HT-29 (cell line): ENCODE measurements at regions not wholly inside any gene's neighbourhood (a gene's known extent, or its start where the extent isn't known, plus 50 kb on each side); places are given as distances from the start of the nearest gene placed in this dataset.
A peak's percentile ranks its signal among the peaks of the same experiment; 100 is the strongest.
"Not testable (repeated sequence)": the region's sequence is repeated elsewhere in the genome, so short reads cannot be mapped to it uniquely, and the experiment has no call there.

Experiments
- DNase-seq: peaks from one replicate; pipeline ENCODE4 v3.0.0-alpha.2; 2015; ENCODE audit warnings: low spot score

DNA sequence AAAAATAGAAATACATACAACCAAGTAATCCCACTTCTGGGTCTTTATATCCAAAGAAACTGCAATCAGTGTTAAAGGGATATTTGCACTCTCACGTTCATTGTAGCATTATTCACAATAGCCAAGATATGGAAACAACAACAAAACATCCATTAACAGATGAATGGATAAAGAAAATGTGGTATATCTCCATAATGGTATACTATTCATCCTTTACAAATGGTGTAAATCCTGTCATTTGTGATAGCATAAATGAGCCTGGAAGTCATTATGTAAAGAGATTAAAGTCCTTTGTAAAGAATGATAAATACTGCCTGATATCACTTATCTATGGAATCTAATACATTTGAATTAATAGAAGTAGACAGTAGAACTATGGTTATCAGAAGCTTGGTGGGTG, 327.7 kb downstream of the UTRN start:
- DNase-seq: no peak

DNA sequence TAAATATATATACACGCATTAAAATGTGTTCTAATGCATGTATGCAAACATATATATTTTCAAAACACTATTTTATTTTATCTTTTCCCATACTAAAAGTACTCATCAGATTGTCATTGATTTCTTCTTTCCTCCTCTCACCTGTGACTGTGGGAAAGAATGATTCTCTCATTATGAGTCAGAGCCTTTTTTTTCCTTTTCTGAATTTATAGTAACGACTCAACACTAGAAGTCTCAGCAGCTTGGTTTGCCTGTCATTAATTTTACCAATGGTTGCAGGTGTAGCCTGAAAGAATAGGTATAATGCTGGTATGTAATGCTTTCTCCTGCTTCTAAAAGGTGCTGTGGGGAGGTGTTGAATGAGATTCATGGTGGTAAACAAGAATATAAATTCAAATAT, 328.7 kb downstream of the UTRN start:
- DNase-seq: peak; percentile 1

DNA sequence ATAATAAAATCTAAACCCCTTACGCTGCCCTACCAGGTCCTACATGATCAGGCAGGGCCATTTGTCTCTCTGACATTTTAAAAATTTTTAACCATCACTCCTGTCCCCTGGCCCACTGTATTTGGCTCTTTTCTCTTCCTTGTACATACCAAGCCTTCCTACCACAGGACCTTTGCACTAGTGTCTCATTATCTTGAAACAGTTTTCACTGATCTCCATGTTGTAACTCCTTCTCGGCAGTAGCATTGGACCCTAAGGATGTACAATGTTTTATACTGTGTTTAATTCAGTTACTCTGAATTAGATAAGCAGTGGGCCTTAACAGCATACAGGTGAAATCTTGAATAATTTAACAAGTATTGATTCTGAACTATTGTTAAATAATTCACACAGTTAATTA, 330.7 kb downstream of the UTRN start:
- DNase-seq: no peak

DNA sequence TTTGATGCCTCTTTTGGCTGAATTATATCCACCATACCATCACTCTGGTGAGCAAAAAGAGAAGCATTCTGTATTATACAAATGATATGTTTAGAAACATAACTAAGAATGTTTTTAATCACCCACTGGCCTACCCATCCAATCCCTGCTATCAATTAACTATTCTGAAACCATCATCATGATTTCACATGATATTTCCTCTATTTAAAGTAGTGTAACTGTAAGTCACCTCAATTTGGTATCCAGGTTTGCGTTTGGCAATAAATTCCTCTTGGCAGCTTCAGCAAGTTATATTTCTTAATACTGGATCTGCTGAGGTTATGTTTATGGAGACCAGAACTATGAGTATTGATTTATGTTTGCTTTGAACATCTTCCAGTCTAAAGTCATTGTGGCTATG, 332.1 kb downstream of the UTRN start:
- DNase-seq: no peak

DNA sequence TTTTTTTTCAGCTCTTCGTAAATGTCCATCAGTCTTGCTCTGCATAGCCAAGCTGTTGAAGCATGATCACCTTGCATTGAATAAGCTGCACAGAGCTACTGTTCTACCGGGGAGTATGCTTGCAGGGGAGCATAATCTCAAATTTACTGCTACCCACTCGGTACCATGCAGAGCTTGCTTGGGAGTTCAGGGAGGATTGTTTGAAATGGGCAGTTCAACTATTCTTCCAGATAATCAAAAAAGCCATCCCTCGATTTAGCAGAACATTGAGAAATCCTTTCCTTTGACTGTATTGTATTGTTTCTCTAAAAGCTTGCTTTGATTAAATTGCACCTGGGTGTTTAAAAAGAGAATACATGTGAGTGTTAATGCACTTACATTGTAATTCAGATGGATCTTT, 332.6 kb downstream of the UTRN start:
- no peak for DNase-seq

DNA sequence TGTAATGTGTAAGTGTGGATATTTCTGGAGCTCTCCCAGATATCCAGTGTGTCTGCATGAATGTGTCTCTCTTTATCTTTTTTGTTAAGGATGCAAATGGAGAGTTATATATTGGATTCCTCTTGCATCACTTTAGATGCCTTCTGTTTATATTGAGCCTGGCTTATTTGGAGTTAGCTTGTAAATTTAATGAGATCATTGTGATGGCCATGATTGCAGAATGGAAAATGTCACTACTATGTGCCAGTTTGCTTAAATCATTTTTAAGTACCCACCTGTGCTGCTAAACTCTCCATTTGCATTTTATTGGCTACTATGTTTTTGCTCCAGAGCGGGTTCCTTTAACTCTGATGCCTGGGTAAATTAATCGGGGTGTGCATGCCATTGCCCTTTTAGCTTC, 334.8 kb downstream of the UTRN start:
- no peak for DNase-seq

DNA sequence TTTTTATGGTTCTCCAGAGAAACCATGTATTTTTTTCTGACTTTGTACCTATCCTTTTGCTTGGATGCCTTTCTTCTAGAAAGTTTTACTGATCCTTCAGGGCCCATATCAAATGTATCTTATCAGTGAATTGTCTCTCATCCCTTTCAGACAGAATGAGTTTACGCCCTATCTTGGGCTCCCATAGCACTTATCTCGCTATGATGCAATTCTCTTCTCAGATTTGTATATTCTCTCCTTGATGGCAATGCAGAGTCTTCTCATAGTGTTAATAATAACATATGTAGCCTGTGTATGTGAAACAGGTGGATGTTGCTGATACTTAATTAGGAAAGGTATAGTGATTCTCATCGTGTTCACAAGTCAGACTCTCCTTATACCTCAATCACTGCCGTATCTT, 336.2 kb downstream of the UTRN start:
- no peak for DNase-seq

DNA sequence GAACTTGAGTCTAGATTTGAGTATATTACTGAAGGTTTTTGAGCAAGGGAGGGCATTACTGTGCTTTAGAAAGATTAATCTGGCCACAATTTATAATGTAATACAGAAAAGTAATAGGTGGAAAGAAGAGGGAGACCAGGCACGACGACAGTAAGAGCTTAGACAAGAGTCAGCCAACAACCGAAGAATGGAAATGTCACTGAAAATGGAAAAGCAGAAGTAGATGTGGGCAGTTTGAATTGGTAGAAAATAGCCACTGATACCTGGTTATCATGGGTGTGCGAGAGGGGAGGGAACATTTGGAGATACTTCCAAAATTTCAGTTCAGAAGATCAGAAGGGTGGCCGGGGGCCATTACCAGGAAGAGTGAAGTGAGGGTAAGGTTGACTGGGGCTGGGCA, 339.1 kb downstream of the UTRN start:
- no peak for DNase-seq

DNA sequence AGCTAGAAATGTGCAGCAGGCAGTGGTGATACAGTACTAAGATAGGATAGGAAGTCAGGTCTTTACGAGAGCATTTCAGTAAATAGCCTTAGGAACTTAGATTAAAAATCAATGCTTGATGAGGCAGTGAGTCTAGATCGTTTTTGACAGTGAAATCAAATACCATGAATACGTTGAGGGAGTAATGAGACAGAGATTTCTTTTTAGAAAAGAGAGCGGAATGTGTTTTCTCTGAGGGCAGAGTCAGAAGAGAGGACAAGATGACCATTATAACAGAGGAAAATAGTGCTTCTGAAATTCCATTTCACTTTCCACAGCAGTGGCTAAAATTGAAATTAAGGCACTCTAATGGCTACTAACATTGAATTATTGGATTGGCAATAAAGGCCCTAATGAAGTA, 339.6 kb downstream of the UTRN start:
- DNase-seq: no peak

DNA sequence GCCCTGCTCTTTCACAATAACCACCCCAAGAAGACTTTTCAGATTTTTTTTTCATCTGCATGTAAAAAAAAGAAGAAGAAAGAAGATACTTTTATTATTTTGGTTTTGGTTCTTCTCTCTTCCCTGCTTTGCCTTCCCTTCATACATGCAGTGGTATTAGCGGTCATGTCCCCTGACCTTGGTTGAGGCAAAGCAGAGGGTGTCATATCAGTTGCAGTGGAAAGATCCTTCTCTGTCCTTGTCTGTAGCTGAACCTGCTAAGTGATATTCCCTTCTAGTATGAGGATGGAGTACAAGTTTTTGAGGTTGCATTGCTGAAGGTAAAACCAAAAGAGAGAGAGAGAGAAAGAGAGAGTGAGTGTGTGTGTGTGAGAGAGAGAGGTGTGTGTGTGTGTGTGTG, 345.7 kb downstream of the UTRN start:
- no peak for DNase-seq

DNA sequence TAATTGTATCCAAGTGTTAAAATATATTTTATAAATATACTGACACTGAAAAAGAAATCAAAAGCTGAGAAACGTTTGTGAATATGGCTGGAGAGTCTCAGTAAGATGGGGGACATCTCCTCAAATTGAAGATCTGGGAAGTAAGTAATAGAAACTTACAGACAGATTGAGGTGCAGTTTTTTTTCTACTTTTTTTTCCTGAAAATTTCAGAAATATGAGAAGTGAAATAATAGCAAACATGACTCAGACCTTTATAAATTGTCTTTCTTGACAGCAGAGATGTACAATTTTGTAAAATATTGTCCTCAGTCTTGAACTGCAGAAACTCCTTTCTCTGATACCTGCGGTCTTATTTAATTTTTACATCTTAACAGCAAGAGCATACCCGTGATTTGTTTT, 347.1 kb downstream of the UTRN start:
- no peak for DNase-seq

DNA sequence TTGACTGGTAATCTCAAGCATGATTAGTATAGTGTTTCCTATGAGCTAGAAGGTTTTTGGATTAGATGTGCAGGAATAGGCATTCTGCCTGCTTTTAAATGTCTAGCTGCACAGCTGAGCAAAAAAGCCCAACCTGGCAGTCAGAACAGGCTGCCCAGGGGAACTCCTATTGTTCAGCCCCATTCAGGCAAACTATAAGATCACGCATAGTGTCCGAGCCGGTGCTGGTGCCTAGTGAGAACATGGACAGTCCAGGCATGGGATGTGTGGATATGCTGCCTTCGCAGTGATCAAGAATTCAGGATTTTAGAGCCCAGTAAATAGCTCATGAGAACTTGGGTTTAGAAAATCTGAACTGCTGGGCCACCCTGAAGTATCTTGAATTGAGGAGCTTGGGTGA, 348.8 kb downstream of the UTRN start:
- no peak for DNase-seq

DNA sequence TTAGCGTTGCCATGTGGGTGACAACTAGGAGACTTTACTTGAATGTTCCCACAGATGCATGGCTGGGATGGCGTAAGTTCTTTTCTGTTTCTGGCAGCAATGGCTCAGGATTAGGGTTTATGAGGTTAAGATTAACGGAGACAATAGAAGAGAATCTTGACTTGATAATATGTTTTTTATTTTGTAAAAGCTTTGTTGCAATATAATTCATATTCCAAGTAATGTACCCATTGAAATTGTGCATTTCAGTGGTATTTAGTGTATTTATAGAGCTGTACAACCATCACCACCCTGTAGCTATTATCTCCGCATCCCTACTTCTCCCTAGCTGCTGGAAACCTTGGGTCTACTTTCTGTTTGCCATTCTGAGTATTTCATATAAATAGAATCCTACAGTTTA, 349.2 kb downstream of the UTRN start:
- DNase-seq: no peak

DNA sequence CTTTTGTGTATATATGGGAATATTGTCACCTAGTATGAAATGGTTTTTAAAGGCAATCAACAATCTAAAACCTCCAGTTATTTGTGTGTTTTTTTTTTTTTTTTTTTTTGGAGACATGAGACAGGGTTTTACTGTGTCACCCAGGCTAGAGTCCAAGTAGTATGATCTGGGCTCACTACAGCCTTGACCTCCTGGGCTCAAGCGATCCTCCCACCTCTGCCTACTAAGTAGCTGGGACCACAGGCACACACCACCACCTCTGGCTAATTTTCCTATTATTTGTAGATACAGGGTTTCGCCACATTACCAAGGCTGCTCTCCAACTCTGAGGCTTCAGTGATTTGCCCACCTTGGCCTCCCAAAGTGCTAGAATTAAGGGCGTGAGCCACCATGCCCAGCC, 349.9 kb downstream of the UTRN start:
- no peak for DNase-seq

DNA sequence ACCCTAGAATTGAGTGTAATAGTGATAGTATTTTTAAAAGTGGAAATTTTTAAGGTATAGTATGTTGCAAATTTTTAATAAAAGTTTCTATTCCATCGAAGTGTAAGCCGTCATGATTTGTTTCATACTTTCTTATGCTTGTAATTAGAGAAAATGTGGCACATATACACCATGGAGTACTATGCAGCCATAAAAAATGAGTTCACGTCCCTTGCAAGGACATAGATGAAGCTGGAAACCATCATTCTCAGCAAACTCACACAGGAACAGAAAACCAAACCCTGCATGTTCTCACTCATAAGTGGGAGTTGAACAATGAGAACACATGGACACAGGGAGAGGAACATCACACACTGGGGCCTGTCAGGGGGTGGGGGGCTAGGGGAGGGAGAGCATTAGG, 350.9 kb downstream of the UTRN start:
- DNase-seq: not testable (repeated sequence)

DNA sequence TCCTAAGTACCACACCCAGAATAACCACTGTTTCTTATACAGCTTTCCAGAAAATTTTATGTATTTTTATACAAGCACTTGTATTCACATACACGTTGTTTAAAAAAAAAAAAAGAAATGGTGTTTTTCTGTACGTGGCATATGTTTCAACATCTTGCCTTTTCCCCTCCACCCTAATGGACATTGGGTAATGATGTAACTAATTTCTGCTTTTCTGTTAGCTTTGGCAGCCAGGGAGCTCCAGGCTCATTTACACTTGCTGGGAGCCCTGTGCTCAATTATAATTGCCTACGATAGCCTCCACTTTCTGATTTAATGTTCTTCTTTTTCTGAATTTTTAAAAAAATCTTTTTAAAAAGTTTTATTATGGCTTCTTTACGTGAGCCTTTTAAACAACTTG, 352.4 kb downstream of the UTRN start:
- no peak for DNase-seq

DNA sequence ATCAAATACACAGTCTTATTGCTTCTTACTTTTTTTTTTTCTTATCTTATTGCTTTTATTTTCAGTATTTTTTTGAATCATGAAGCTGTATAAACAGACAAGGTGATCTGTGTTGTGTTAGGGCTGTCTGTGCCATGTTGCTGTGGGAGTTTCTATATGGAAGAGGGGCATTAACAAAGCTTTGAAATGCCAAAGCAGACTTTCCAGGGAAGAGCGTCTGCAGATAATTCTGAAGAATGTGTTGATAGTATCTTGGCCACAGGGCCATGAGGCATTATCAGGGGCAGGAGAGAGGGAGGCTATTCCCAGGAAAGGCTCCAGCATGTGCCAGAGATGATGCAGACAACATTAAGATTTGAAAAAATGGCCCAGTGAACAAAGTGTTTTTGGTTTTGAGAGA, 354.5 kb downstream of the UTRN start:
- no peak for DNase-seq

DNA sequence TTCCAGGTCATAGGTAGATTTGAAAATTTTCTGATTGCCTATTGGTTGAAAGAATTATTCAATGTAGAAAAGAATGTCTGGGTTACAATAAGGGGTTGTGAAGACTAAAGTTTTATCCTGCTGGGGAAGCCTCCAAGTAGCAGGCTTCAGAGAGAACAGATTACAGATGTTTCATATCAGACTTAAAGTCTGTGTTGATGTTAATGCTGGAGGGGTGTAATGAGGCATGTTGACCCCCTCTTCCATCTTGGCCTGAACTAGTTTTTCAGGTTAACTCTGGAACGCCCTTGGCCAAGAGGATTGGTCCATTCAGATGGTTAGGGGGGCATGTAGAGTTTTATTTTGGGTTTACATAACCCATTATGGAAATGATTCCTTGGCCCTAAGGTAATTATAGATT, 356.2 kb downstream of the UTRN start:
- DNase-seq: no peak

DNA sequence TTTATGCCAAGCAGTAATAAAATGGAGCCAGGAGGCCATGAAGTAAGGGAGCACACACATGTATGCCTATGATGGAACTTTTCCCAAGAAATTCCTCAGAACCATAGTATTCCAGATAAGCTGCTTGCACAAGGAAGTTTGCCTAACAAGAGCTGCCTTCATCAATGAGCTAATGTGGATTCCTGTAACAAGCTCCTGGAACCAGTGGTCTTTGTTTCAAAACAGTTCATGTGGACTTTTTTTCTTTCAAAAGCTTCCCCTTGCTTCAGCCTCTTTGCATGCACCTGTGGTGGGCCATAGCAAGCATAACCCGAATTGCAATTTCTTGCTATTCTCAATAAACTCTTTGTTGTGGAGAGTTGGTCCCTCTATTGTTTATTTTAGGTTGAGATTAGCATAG, 359.6 kb downstream of the UTRN start:
- DNase-seq: no peak

DNA sequence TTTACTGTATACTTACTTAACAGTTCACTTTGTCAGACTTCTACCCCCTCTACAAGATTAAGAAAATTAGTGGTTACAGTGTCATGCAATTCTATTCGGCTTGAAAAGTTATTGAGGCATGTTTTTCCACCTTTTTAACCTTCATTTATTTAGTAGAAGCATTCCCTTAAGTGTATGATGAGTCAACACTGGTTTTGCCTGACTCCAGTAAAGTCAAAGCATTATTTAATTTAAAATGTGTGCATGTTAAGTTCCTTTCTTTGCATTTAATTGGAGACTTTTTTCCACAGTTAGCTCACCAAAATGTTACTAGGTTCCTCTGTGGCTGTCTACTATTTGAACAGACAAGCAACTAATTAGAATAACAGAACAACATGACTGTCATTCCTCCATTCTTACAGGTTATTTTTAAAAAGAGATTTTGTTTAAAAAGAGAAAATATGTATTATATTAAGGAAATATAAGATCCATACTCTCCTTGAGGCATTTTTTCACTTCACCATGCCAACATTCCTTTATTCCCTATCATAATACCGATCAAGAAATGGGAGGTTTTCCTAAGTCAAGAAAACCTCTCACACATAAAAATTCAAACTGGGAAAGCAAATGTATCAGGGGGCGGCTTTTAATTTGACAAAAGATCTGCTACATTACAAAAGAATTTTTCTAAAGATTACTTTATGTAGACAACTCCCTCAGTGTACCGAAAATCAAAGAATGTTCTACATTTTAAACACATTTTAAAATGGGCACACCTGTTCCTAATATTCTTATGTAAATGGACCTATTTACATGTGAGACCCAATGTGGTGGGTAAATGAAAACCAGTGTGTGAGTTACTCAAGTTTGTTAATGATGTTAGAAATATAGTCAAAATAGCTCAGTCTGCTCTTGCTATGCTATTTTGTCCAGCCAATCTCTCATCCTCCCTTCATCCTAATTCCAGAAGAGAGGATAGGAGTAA, 361.2 kb downstream of the UTRN start:
- no peak for DNase-seq

DNA sequence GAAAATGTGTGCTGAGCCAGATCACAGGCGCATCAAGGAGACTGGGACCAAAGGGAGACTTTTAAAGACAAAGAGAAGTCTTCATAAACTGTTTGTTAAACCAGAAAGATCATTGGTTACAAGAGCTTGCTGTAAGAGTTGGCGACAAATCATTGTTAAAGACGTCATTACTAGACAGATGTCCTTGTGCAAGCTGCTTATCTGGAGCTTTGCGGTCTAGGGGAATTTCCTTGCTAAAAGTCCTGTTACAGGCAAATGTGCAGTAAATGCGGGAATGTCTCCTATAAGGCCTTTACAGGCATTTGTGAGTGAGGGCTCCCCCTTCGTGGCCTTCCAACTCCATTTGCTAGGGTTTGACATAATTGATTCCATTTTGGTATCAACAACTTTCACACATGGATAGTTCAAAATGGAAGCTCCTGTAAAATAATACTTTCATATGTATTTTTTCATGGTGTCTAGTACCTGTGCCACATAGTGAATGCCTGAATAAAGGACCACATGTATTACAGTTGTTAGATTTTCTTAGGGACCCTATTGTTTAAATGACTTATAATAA, 362.4 kb downstream of the UTRN start:
- DNase-seq: no peak

DNA sequence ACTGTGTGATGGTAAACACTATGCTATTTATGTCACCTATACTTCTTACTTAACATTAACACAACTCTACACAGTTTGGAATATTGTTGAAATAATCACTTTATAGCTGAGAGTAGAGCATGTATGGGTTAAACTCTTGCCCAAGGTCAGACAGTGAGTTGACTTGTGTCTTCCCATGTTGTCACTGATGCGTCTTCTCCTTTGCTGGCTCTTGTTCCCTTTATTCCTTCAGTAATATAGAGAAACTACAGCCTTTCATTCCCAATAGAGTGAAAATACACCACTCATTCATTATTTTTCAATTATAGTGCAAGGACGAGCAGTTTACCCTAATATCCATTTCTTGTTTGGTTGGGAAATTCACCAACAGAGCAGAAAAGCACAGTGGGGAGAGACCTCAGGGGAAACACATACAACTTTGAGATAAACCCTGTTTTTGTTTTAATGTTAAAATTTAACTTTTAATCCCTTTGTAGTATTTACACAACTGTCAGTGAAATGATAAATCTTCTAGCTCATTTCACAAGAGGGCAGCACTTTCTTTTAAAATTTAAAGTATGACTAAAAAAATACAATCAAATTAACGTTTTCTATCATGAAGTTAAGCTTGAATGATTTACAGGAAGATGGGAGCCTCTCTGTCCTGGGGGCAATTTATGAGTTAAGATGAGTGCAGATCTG, 363.0 kb downstream of the UTRN start:
- DNase-seq: no peak

DNA sequence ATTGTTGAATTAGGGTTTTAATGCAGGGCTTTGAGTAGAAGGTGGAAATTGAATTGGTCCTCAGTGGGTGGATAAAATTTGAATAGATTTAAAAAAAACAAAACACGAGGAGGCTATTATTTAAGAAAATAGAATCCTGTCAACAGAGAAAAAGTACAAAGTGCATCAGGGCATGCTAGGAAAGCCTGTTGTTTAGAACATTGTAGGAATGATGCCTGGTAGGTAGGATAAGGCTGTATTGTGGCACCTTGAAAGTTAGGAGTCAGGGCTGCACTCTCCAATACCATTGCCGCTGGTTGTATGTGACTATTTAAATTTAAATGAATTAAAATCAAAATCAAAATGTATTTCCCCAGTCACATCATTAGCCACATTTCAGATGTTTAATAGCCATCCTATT, 363.9 kb downstream of the UTRN start:
- DNase-seq: no peak
